ENCODE measurements at regions not wholly inside any gene's neighbourhood (a gene's known extent, or its start where the extent isn't known, plus 50 kb on each side); places are given as distances from the start of the nearest gene placed in this dataset.

DNA sequence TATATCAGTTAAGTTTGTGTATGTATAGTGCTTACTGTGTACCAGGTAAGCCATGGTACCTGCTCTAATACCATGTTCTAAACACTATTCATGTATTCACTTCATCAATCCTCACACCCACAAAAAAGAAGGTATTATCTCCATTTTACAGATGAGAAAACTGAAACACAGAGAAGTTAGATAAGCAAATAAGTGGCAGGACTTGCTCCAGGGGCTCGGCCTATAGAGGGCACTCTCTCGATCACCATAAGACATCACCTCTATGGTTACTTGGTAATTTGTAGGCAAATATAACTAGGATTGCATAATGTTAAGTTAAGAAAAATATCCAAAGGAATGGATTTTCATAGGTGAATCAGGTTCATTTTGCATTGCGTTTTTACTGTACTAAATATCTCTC lies 118.1 kb upstream of the FN1 start:
- TF ChIP-seq POLR2AphosphoS5 (IDR thresholded peaks at IDR 0.05; ENCODE audit: low read depth) (no peak), GABPA (IDR thresholded peaks at IDR 0.05; ENCODE audit: low read depth) (no peak)
- TF ChIP-seq, protein P1, sequence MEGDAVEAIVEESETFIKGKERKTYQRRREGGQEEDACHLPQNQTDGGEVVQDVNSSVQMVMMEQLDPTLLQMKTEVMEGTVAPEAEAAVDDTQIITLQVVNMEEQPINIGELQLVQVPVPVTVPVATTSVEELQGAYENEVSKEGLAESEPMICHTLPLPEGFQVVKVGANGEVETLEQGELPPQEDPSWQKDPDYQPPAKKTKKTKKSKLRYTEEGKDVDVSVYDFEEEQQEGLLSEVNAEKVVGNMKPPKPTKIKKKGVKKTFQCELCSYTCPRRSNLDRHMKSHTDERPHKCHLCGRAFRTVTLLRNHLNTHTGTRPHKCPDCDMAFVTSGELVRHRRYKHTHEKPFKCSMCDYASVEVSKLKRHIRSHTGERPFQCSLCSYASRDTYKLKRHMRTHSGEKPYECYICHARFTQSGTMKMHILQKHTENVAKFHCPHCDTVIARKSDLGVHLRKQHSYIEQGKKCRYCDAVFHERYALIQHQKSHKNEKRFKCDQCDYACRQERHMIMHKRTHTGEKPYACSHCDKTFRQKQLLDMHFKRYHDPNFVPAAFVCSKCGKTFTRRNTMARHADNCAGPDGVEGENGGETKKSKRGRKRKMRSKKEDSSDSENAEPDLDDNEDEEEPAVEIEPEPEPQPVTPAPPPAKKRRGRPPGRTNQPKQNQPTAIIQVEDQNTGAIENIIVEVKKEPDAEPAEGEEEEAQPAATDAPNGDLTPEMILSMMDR (IDR thresholded peaks at IDR 0.05; ENCODE audit: insufficient read depth, low read length) = no peak
- TF ChIP-seq, protein P2, sequence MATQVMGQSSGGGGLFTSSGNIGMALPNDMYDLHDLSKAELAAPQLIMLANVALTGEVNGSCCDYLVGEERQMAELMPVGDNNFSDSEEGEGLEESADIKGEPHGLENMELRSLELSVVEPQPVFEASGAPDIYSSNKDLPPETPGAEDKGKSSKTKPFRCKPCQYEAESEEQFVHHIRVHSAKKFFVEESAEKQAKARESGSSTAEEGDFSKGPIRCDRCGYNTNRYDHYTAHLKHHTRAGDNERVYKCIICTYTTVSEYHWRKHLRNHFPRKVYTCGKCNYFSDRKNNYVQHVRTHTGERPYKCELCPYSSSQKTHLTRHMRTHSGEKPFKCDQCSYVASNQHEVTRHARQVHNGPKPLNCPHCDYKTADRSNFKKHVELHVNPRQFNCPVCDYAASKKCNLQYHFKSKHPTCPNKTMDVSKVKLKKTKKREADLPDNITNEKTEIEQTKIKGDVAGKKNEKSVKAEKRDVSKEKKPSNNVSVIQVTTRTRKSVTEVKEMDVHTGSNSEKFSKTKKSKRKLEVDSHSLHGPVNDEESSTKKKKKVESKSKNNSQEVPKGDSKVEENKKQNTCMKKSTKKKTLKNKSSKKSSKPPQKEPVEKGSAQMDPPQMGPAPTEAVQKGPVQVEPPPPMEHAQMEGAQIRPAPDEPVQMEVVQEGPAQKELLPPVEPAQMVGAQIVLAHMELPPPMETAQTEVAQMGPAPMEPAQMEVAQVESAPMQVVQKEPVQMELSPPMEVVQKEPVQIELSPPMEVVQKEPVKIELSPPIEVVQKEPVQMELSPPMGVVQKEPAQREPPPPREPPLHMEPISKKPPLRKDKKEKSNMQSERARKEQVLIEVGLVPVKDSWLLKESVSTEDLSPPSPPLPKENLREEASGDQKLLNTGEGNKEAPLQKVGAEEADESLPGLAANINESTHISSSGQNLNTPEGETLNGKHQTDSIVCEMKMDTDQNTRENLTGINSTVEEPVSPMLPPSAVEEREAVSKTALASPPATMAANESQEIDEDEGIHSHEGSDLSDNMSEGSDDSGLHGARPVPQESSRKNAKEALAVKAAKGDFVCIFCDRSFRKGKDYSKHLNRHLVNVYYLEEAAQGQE (IDR thresholded peaks at IDR 0.05; ENCODE audit: insufficient replicate concordance, low read depth) = no peak
- H3K27ac ChIP-seq (replicated peaks) = no peak overlapping the region
- no peaks in the 10 kb centered on the region for H3K27me3 ChIP-seq (ENCODE audit: insufficient read depth, poor library complexity, severe bottlenecking)
- H3K4me3 ChIP-seq (replicated peaks; ENCODE audit: insufficient read depth, low read length) = no peak overlapping the region
- DNase-seq (ENCODE audit: low read depth in 1 of 2, low spot score in 1 of 2) = no peak

DNA sequence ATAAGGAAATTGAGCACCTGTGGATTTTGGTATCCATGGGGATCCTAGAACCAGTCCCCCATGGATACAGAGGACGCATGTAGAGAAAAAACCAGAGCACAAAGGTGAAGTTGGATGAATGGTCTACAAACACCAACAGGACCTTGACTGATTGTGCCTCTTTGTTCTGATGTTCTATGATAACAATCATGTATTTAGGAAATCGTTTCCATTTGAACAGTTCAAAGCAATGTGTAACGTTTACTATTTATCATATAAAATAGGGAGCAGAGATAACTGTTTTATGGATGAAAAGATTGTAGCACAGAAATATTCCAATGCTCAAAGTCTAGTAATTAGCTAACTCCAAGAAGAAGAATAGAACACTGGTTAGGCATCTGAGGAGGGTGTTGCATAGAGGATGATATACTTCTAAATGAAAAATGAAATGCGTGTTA lies 116.3 kb upstream of the FN1 start:
- Histone ChIP-seq H3K27me3 (ENCODE audit: insufficient read depth, poor library complexity, severe bottlenecking) (peaks cover 3% of the 10 kb centered on the region), H3K4me3 (replicated peaks; ENCODE audit: insufficient read depth, low read length) (no peak overlapping the region), H3K27ac (replicated peaks) (no peak overlapping the region)
- DNase-seq (ENCODE audit: low read depth in 1 of 2, low spot score in 1 of 2) = no peak
- TF ChIP-seq, protein P2 (IDR thresholded peaks at IDR 0.05; ENCODE audit: insufficient replicate concordance, low read depth) = no peak
- TF ChIP-seq, protein P1 (IDR thresholded peaks at IDR 0.05; ENCODE audit: insufficient read depth, low read length) = no peak
- no peak for TF ChIP-seq GABPA (IDR thresholded peaks at IDR 0.05; ENCODE audit: low read depth)

DNA sequence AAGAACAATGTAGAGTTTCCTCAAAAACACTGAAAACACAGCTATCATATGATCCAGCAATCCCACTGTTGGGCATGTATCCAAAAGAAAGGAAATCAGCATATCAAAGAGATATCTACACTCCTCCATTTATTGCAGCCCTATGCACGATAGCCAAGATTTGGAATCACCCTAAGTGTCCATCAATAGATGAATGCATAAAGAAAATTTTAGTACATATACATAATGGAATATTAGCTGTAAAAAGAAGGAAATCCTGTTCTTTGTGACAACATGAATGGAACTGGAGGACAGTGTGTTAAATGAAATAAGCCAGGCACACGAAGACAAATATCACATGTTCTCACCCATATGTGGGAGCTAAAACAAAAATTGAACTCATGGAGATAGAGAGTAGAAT lies 114.5 kb upstream of the FN1 start:
- DNase-seq (ENCODE audit: low read depth in 1 of 2, low spot score in 1 of 2) = no peak
- H3K27me3 ChIP-seq (ENCODE audit: insufficient read depth, poor library complexity, severe bottlenecking) = peaks cover 3% of the 10 kb centered on the region
- no peak overlapping the region for H3K4me3 ChIP-seq (replicated peaks; ENCODE audit: insufficient read depth, low read length)
- H3K27ac ChIP-seq (replicated peaks) = no peak overlapping the region
- TF ChIP-seq SPI1 (IDR thresholded peaks at IDR 0.05; ENCODE audit: borderline replicate concordance, low read depth) = no peak
- TF ChIP-seq POLR2AphosphoS5 (IDR thresholded peaks at IDR 0.05; ENCODE audit: low read depth) = no peak
- TF ChIP-seq, protein P2 (IDR thresholded peaks at IDR 0.05; ENCODE audit: insufficient replicate concordance, low read depth) = no peak
- TF ChIP-seq GABPA (IDR thresholded peaks at IDR 0.05; ENCODE audit: low read depth) = no peak
- TF ChIP-seq, protein P1 (IDR thresholded peaks at IDR 0.05; ENCODE audit: insufficient read depth, low read length) = no peak

Data from HL-60 (cell line).